ENCODE measurements at regions not wholly inside any gene's neighbourhood (a gene's known extent, or its start where the extent isn't known, plus 50 kb on each side); places are given as distances from the start of the nearest gene placed in this dataset.

DNA sequence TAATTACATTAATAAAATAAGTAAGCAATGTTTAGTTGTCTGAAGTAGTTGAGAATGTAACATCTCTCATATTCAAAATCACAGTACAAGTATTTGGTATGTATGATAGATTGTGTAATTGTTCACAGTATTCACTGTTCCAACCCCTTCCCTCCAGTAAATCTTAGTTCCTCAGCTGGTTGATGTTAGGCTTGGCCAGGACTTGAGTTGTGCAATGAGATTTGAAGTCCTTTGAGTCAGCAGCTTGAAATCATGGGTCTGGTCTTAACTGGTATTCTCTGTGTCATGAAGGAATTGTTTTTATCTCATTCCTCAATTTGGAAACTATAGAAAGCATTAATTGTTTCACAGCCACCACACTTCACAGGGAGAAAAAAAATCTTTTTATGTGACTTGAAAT, 477.1 kb downstream of the FSCB start:
- peak; percentile 40 for ATAC-seq
- TF ChIP-seq, protein P1, sequence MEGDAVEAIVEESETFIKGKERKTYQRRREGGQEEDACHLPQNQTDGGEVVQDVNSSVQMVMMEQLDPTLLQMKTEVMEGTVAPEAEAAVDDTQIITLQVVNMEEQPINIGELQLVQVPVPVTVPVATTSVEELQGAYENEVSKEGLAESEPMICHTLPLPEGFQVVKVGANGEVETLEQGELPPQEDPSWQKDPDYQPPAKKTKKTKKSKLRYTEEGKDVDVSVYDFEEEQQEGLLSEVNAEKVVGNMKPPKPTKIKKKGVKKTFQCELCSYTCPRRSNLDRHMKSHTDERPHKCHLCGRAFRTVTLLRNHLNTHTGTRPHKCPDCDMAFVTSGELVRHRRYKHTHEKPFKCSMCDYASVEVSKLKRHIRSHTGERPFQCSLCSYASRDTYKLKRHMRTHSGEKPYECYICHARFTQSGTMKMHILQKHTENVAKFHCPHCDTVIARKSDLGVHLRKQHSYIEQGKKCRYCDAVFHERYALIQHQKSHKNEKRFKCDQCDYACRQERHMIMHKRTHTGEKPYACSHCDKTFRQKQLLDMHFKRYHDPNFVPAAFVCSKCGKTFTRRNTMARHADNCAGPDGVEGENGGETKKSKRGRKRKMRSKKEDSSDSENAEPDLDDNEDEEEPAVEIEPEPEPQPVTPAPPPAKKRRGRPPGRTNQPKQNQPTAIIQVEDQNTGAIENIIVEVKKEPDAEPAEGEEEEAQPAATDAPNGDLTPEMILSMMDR (IDR thresholded peaks at IDR 0.05) = no peak
- Histone ChIP-seq H3K9me3 (no peaks in the 10 kb centered on the region), H3K27me3 (no peaks in the 10 kb centered on the region), H3K4me1 (no peaks in the 10 kb centered on the region), H3K36me3 (no peaks in the 10 kb centered on the region), H3K4me3 (no peak overlapping the region), H3K27ac (no peak overlapping the region)
- intact Hi-C loops (cut with DNase I) = no loop called here
- DNase-seq = peak in 2 of 4 donors; percentile 16 to 36

DNA sequence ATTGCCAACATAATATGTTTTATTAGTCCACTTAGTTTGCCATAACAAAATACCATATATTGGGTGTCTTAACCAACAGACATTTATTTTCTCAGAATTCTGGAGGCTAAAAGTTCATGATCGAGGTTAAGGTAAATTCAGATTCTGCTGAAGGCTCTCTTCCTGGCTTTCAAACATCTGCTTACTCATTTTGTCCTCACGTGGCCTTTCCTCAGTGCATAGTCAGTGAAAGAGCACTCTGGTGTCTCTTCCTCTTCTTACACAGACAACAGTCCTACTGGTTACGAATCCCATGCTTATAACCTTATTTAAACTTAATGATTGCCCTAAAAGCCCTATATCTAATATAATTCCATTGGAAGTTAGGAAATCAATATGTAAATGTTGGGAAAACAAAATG, 479.7 kb downstream of the FSCB start:
- Histone ChIP-seq H3K36me3 (no peaks in the 10 kb centered on the region), H3K27ac (no peak overlapping the region), H3K4me1 (no peaks in the 10 kb centered on the region), H3K27me3 (no peaks in the 10 kb centered on the region), H3K9me3 (peaks cover 0 to 14% of the 10 kb centered on the region in 2 donors), H3K4me3 (no peak overlapping the region)
- TF ChIP-seq, protein P1 (IDR thresholded peaks at IDR 0.05) = no peak
- DNase-seq = no peak
- intact Hi-C loops (cut with DNase I) = no loop called here
- no peak for ATAC-seq

DNA sequence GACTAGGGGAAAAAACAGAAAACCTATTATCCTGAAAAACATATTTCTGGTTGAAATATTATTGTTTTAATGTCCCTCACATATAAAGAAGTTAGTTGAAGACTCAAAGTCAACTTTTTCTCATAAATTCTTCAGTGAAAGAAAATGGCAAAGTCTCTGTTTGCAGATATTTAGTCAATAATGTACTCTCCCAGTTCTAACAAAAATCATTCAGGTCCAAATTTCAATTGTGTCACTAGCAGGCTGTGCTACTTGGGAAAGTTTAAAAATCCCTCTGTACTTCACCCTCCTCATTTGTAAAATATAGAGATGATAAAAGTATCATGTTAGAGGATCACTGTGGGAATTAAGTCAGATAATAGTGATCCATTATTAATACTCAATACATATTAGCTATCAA, 496.5 kb downstream of the FSCB start:
- Histone ChIP-seq H3K27me3 (no peaks in the 10 kb centered on the region), H3K4me3 (no peak overlapping the region), H3K9me3 (peaks cover 0 to 11% of the 10 kb centered on the region in 2 donors), H3K4me1 (no peaks in the 10 kb centered on the region), H3K36me3 (no peaks in the 10 kb centered on the region), H3K27ac (no peak overlapping the region)
- DNase-seq (no peak), ATAC-seq (no peak)
- intact Hi-C loops (cut with DNase I) = no loop called here
- TF ChIP-seq, protein P1 (IDR thresholded peaks at IDR 0.05) = no peak

DNA sequence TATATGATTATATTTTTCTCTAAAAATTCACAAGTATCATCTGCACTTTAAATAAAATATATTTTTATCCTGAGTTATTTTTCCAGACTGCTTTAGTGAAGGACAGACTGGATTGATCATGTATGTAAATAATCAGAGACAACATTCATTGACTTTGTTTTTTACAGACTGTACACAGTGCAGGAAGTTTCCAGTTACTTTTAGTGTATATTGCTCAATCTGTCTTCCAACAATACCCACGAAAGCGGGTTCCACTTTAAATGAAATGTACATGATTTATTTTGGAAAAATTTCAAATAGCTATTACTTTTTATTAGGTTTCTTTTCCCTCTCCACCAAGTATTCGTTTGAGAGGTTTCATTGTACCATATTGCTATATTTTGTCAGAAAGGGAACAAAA, 497.0 kb downstream of the FSCB start:
- no peak for ATAC-seq
- Histone ChIP-seq H3K9me3 (peaks cover 0 to 11% of the 10 kb centered on the region in 2 donors), H3K36me3 (no peaks in the 10 kb centered on the region), H3K4me1 (no peaks in the 10 kb centered on the region), H3K4me3 (no peak overlapping the region), H3K27me3 (no peaks in the 10 kb centered on the region), H3K27ac (no peak overlapping the region)
- no peak for DNase-seq
- intact Hi-C loops (cut with DNase I) = no loop called here
- TF ChIP-seq, protein P1 (IDR thresholded peaks at IDR 0.05) = no peak

DNA sequence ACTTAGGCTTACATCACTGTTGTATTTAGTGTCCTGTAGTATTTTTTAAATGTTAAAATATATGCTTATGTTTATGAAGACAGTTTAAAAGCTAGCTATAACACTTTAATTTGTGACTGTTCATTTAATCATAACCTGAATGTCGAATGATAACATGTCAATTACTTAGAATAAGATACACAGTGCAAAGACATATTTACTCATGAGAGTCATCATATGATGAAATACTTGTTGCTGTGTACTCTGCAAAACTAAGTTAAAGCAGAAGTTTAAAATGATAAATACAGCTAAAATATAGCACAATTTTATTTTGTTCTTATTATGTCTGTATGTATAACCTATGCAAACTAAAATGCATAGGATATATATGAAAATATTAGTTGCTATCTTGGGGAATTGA, 497.4 kb downstream of the FSCB start:
- DNase-seq (no peak), ATAC-seq (no peak)
- intact Hi-C loops (cut with DNase I) = no loop called here
- Histone ChIP-seq H3K9me3 (peaks cover 0 to 13% of the 10 kb centered on the region in 2 donors), H3K27ac (no peak overlapping the region), H3K27me3 (no peaks in the 10 kb centered on the region), H3K36me3 (no peaks in the 10 kb centered on the region), H3K4me3 (no peak overlapping the region), H3K4me1 (no peaks in the 10 kb centered on the region)
- TF ChIP-seq, protein P1 (IDR thresholded peaks at IDR 0.05) = no peak
